Panc1 (cell line): ENCODE measurements at regions not wholly inside any gene's neighbourhood (a gene's known extent, or its start where the extent isn't known, plus 50 kb on each side); places are given as distances from the start of the nearest gene placed in this dataset.

ENCODE experiments used
- ATAC-seq: fragments of 200-7000 bp; cut with Tn5 transposase; 2 replicates; pipeline ENCODE4 v1.9.1; 2020; ENCODE audit warnings: mild to moderate bottlenecking, moderate library complexity
- BruUV-seq: library from RNA; stranded (reverse); fragments of 400-500 nt; replicated peaks from 2 replicates; lab custom pipeline; 2021; lab: Mats Ljungman, UMichigan
- CTCF ChIA-PET: fragments of 300-600 bp; sonication (Branson Sonifier 250); formaldehyde crosslinking; loops from one replicate; lab custom pipeline; 2022; ENCODE audit warnings: antibody characterized with exemption; lab: Charles Lee
- POLR2A ChIA-PET: fragments of 300-600 bp; sonication (Branson Sonifier 250); formaldehyde crosslinking; loops from one replicate; lab custom pipeline; 2022; ENCODE audit warnings: antibody characterized with exemption; lab: Charles Lee
- DNase-seq: peaks from one replicate; pipeline ENCODE4 v3.0.0-alpha.2; 2010; ENCODE audit warnings: low read depth, low spot score
- H3K27ac ChIP-seq: 2 replicates; pipeline ENCODE4 v1.5.1; 2011; ENCODE audit warnings: mild to moderate bottlenecking, low read length, inconsistent platforms
- H3K27me3 ChIP-seq: fragments of 200-500 bp; sonication (Bioruptor generic); 2 replicates; pipeline ENCODE4 v1.6.0; 2014; ENCODE audit warnings: low read length, inconsistent platforms; ENCODE audit not compliant: control insufficient read depth, insufficient read depth
- H3K36me3 ChIP-seq: fragments of 200-500 bp; sonication (Bioruptor generic); 2 replicates; pipeline ENCODE4 v1.5.1; 2014; ENCODE audit warnings: inconsistent platforms, mild to moderate bottlenecking, low read length, moderate library complexity; ENCODE audit not compliant: control insufficient read depth, insufficient read depth
- H3K4me1 ChIP-seq: 2 replicates; pipeline ENCODE4 v1.5.1; 2011; ENCODE audit warnings: inconsistent platforms, mild to moderate bottlenecking, low read length, moderate library complexity; ENCODE audit not compliant: control insufficient read depth, insufficient read depth
- H3K4me3 ChIP-seq, 2 experiments: 2 replicates each; pipeline ENCODE4 v1.5.1; 2011 to 2012; ENCODE audit warnings: low read depth in 2 of 2, low read length in 2 of 2, mild to moderate bottlenecking in 2 of 2, inconsistent platforms in 1 of 2, moderate library complexity in 1 of 2
- H3K9me3 ChIP-seq: fragments of 200-500 bp; sonication (Bioruptor generic); 2 replicates; pipeline ENCODE4 v1.5.1; 2014; ENCODE audit warnings: low read depth, mild to moderate bottlenecking, inconsistent platforms, low read length, moderate library complexity; ENCODE audit not compliant: control insufficient read depth, insufficient read depth
- CTCF ChIP-seq: fragments of 450-650 bp; IDR thresholded peaks from 2 replicates; pipeline ENCODE4 v1.5.1; 2017; ENCODE audit warnings: mild to moderate bottlenecking
- POLR2AphosphoS5 ChIP-seq: IDR thresholded peaks from 2 replicates; pipeline ENCODE4 v1.6.1; 2012; ENCODE audit warnings: mild to moderate bottlenecking, low read depth, low read length, moderate library complexity
- REST ChIP-seq, 2 experiments: IDR thresholded peaks; 2 replicates each; pipeline ENCODE4 v1.6.1; 2011 to 2012; ENCODE audit warnings: low read depth in 2 of 2, control low read depth in 1 of 2, low read length in 1 of 2, mild to moderate bottlenecking in 1 of 2, moderate library complexity in 1 of 2; ENCODE audit not compliant: insufficient read depth in 1 of 2
- SIN3A ChIP-seq: IDR thresholded peaks from 2 replicates; pipeline ENCODE4 v1.6.1; 2012; ENCODE audit warnings: low read depth, mild to moderate bottlenecking, low read length, moderate library complexity, borderline replicate concordance; ENCODE audit not compliant: insufficient read depth
- TCF7L2 ChIP-seq: IDR thresholded peaks from 2 replicates; pipeline ENCODE4 v1.6.1; 2011; ENCODE audit warnings: mild to moderate bottlenecking, low read depth, low read length, inconsistent platforms
- in situ Hi-C: cut with HindIII; loops from 2 replicates; pipeline ENCODE4 v1.10.0; 2016; ENCODE audit warnings: low sequenced_read_pairs, low pct_unique_long_range_greater_than_20kb
- intact Hi-C: fragments of 100-400 bp; cut with micrococcal nuclease; formaldehyde crosslinking; loops from one replicate; pipeline ENCODE4 v1.10.0; 2022; ENCODE audit not compliant: unreplicated experiment

GRCh38 chr10:78196964-78197363 lies 163.3 kb downstream of the RPS24 start:
- H3K36me3 ChIP-seq, result no peaks in the 10 kb centered on the region
- ChIA-PET CTCF (no interaction called here), POLR2A (no interaction called here)
- intact Hi-C loops (no loop called here), in situ Hi-C loops (no loop called here)
- no peak overlapping the region for H3K4me3 ChIP-seq
- no peak for DNase-seq
- 0 out of 2 replicates have a peak, but pooled peaks have one; percentile 58 for ATAC-seq
- no peaks in the 10 kb centered on the region for H3K9me3 ChIP-seq
- peaks cover 2% of the 10 kb centered on the region; the same call in 1 of the 2 replicates for H3K27me3 ChIP-seq
- no peak for TF ChIP-seq REST (IDR thresholded peaks at IDR 0.05; ENCODE audit: insufficient read depth in 1 of 2, low read depth in 2 of 2, low read length in 1 of 2)
- no peak for TF ChIP-seq CTCF
- no peak for TF ChIP-seq TCF7L2
- no peak for TF ChIP-seq POLR2AphosphoS5
- no peak for TF ChIP-seq SIN3A
- no peaks in the 10 kb centered on the region for H3K4me1 ChIP-seq
- H3K27ac ChIP-seq, result no peak overlapping the region
- BruUV-seq, result no TSS peak

- in situ Hi-C loops (no loop called here), intact Hi-C loops (no loop called here)
- Histone ChIP-seq H3K27me3 (peaks cover 2% of the 10 kb centered on the region; the same call in 1 of the 2 replicates), H3K4me3 (no peak overlapping the region), H3K9me3 (no peaks in the 10 kb centered on the region), H3K27ac (no peak overlapping the region), H3K4me1 (no peaks in the 10 kb centered on the region), H3K36me3 (no peaks in the 10 kb centered on the region)
- ChIA-PET CTCF (no interaction called here), POLR2A (no interaction called here)
- DNase-seq (no peak), ATAC-seq (no peak)
- TF ChIP-seq TCF7L2 (no peak), CTCF (no peak), REST (IDR thresholded peaks at IDR 0.05; ENCODE audit: insufficient read depth in 1 of 2, low read depth in 2 of 2, low read length in 1 of 2) (no peak), POLR2AphosphoS5 (no peak), SIN3A (no peak)
- no TSS peak for BruUV-seq
These were observed 164.1 kb downstream of the RPS24 start for GRCh38 chr10:78197628-78198272.
